Neutrophil (primary cell): ENCODE measurements at regions not wholly inside any gene's neighbourhood (a gene's known extent, or its start where the extent isn't known, plus 50 kb on each side); places are given as distances from the start of the nearest gene placed in this dataset.

ENCODE experiments used
- H3K27ac ChIP-seq: fragments of 200-600 bp; sonication (generic); 2 replicates; pipeline ENCODE4 v1.5.1; 2016; ENCODE audit warnings: mild to moderate bottlenecking, moderate library complexity
- H3K27me3 ChIP-seq: fragments of 200-600 bp; sonication (generic); 2 replicates; pipeline ENCODE4 v1.6.0; 2016; ENCODE audit warnings: mild to moderate bottlenecking
- H3K36me3 ChIP-seq: fragments of 200-600 bp; sonication (generic); 2 replicates; pipeline ENCODE4 v1.5.1; 2017
- H3K4me1 ChIP-seq, 2 experiments: fragments of 200-600 bp in 1 of 2; sonication (generic) in 1 of 2; 1 replicate in 1 of 2; 2 replicates in 1 of 2; pipeline versions ENCODE4 v1.5.1 to v1.6.1; 2013 to 2016; ENCODE audit warnings: low read depth in 1 of 2, low read length in 1 of 2, mild to moderate bottlenecking in 1 of 2, moderate library complexity in 1 of 2; ENCODE audit not compliant: control insufficient read depth in 1 of 2, insufficient read depth in 1 of 2
- H3K4me3 ChIP-seq, 2 experiments: fragments of 200-600 bp in 1 of 2; sonication (generic) in 1 of 2; 1 replicate in 1 of 2; 2 replicates in 1 of 2; pipeline ENCODE4 v1.5.1; 2013 to 2016; ENCODE audit warnings: low read depth in 1 of 2, low read length in 1 of 2, mild to moderate bottlenecking in 1 of 2, moderate library complexity in 1 of 2
- H3K9me3 ChIP-seq: fragments of 200-600 bp; sonication (generic); 2 replicates; pipeline ENCODE4 v1.5.1; 2016
- CTCF ChIP-seq: fragments of 200-600 bp; sonication (generic); IDR thresholded peaks from 2 replicates; pipeline ENCODE4 v1.5.1; 2016; ENCODE audit warnings: antibody characterized with exemption

GRCh38 chr6:92364948-92365541 lies 1054.3 kb downstream of the EPHA7 start:
- no peak overlapping the region for H3K4me3 ChIP-seq
- H3K27me3 ChIP-seq, result no peaks in the 10 kb centered on the region
- no peak overlapping the region for H3K27ac ChIP-seq
- no peaks in the 10 kb centered on the region for H3K4me1 ChIP-seq
- H3K9me3 ChIP-seq, result no peaks in the 10 kb centered on the region
- no peaks in the 10 kb centered on the region for H3K36me3 ChIP-seq
- no peak for TF ChIP-seq CTCF

- no peaks in the 10 kb centered on the region for H3K27me3 ChIP-seq
- H3K4me3 ChIP-seq, result no peak overlapping the region
- no peaks in the 10 kb centered on the region for H3K36me3 ChIP-seq
- no peaks in the 10 kb centered on the region for H3K9me3 ChIP-seq
- no peak for TF ChIP-seq CTCF
- no peak overlapping the region for H3K27ac ChIP-seq
- no peaks in the 10 kb centered on the region for H3K4me1 ChIP-seq
These were observed 1056.2 kb downstream of the EPHA7 start for GRCh38 chr6:92363111-92363510.

GRCh38 chr6:92362404-92362803 lies 1057.0 kb downstream of the EPHA7 start:
- Histone ChIP-seq H3K4me3 (no peak overlapping the region), H3K4me1 (no peaks in the 10 kb centered on the region), H3K27ac (no peak overlapping the region), H3K36me3 (no peaks in the 10 kb centered on the region), H3K9me3 (no peaks in the 10 kb centered on the region), H3K27me3 (no peaks in the 10 kb centered on the region)
- TF ChIP-seq CTCF, result no peak

- Histone ChIP-seq H3K4me1 (no peaks in the 10 kb centered on the region), H3K27ac (no peak overlapping the region), H3K9me3 (no peaks in the 10 kb centered on the region), H3K4me3 (no peak overlapping the region), H3K36me3 (no peaks in the 10 kb centered on the region), H3K27me3 (no peaks in the 10 kb centered on the region)
- no peak for TF ChIP-seq CTCF
These were observed 1057.4 kb downstream of the EPHA7 start for GRCh38 chr6:92361990-92362389.

GRCh38 chr6:92354270-92354829 lies 1065.0 kb downstream of the EPHA7 start:
- no peak for TF ChIP-seq CTCF
- Histone ChIP-seq H3K9me3 (no peaks in the 10 kb centered on the region), H3K4me3 (no peak overlapping the region)

More at GRCh38 chr6:92354270-92354829, 1065.0 kb downstream of the EPHA7 start:
- H3K27me3 ChIP-seq, result no peaks in the 10 kb centered on the region
- H3K4me1 ChIP-seq, result no peaks in the 10 kb centered on the region
- no peaks in the 10 kb centered on the region for H3K36me3 ChIP-seq
- no peak overlapping the region for H3K27ac ChIP-seq
